Daoy (cell line): ENCODE measurements at regions not wholly inside any gene's neighbourhood (a gene's known extent, or its start where the extent isn't known, plus 50 kb on each side); places are given as distances from the start of the nearest gene placed in this dataset.

Experiments used
- DNase-seq: peaks from one replicate; pipeline ENCODE4 v3.0.0-alpha.2; 2015; ENCODE audit warnings: low read depth

DNA sequence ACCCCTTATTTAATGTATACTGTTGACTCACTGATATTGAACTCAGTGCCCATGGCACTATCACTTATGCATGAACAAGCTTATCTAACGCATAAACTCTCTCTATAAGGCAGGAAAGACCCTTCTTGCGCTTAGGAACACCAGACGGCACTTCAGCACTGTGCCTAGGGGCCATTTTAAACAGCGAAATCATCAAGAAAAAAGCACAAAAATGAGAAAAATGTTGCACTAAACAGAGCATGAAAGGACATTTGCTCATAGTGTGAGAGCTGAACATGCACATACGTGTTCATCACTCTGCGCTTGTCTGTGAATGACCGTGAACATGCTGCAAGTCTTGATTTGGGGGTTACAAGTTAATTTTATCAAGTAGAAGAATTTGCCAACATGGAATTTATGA, 109.6 kb downstream of the WDR11 start:
- DNase-seq, result no peak

DNA sequence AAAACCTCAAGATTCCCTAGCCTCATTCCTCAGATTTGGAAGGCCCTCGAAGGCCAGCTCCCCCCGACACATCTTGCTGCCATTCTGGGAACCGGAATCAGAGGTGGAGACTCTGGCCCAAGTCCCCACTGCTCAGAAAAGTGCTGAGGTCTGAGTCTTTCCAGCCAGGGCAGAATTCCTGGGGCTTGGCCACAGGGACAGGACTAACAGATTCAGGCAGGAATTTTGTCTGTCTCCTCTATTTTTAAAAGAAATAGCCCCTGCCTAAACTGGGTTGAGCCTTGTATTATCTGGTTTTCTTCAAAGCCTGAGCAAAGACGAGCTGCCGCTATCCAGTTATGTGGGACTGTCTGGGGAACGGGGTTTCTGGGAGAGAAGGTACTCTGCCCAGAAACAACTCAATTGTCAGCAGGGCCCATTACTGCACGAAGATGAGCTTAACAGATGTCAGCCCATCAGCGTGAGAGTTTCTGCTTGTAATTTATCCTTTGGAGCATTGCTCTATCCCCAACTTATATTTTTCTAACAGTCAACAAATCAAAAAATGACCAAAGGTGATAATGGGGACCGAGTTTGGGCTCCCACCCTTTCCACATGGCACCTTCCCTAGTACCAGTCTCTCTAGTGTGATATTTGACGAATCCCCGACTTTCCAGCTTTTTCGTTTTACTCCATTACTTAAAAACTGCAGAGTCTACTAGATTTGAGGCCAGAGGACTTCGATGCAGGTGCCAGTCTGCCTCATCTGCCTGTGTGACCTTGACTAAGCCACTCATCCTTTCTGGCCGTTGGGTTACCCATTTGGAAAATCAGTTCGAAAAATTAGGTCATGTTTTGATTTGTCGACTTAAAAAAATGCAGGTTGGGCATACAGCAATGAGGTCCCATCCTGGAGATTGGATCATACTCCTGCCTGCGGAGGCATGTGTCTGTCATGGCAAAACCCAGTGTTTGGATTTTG, 110.9 kb downstream of the WDR11 start:
- no peak for DNase-seq

- no peak for DNase-seq
Observed at GRCh38 chr10:120962756-120963593, 111.8 kb downstream of the WDR11 start.

DNA sequence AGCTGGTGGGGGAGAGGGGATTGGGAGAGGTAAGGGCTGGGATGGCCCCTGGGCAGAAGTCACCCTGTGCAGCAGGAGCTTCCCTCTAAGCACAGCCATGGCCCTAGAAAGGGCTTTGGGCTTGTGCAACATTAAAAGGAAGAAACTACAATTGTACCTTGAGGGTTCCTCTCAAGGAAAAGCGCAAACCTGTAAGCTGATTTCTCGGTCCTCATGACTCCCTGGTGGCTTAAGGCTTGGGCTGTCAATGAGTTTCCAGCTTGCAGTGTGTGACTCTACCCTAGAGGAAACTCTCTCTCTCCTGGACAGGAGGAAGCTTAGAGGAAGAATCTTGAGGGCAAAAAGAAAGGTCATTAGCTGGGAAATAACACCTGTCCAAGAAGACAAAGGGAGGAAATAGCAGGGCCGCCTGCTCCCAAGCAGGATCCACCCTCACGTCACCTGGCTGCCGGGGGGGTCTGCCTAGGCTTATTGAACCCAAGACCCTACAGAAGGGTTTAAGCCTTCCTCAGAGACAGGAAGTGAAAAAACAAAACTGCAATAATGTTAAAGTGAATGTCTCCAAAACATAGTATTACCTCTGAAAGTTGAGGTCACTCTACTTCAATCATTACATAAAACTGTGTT, 112.5 kb downstream of the WDR11 start:
- no peak for DNase-seq

DNA sequence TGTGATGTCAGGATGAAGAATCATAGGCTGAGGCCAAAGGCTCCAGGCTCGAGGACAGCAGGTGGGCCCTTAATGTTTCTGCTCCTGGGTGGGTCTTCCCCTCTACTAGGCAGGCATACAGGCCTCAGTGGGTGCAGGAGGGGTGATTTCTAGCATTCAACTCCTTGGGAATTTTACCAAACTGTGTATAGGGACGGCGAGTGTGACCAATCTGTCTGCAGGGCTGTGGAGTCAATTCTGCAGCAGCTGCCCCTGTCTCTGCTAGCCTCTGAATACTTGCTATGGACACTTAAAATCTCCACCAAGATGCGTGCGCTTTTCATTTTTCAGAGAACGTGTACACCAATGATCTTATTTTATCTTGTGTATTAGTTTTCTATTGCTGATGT, 115.5 kb downstream of the WDR11 start:
- no peak for DNase-seq

DNA sequence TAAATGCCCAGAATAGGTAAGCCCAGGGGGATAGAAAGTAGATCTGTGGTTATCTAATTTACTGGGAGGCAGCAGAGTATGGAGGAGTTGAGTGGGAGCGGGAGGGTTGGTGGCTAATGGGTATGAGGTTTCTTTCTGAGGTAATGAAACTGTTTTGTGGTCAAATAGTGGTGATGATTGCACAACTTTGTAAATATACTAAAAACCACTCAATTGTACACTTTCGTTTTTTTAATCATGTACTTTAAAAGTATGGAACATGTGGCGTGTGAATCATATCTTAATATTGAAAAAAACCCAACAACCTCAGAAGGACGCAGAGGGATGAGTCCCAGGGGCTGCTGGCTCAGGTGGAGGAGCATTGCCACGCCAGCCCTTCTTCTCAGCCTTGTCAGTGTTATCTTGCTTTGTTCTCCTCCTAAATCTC, 118.1 kb downstream of the WDR11 start:
- DNase-seq, result peak; percentile 42

DNA sequence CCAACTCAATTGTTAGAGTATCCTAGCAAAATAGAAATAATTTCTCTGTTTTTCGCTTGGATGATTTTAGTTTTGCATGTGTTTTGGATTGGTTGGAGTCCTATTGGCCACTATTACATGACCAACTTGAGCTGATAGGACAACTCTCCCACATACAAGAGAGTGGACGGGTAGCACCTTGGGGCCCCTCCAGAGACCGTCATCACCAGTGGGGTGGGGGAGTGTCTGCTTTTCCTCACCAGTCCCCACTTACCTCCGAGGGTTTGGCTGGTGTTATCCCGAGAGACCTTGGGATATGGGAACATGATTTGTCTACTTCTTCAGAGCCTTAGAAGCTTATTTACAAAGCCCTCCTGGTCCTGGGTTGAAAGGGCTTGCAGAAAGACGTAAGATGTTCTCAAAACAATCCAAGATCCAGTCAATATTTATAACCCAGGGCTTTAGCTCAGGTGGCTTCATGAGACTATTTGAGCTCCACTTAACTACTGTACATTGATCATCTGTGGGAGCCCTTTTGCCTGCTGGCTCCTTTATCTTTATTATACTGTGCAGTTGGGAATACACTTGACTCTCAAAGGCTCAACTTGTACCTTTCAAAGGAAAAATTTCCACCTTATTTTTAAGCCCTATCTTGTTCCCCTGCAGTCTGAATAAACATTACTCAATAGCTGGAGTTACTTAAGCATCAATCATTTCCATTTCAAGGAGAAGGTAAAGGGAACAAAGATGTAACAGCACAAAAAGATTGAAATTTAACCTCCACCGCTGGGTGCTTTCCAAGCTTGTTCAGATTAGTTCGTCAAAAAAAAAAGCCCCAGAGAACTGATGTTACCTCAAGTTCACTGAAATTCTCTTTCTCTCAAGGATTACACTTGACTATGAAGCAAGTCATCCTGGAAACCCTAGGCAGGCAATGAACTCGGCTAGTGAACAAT, 119.7 kb downstream of the WDR11 start:
- no peak for DNase-seq

DNA sequence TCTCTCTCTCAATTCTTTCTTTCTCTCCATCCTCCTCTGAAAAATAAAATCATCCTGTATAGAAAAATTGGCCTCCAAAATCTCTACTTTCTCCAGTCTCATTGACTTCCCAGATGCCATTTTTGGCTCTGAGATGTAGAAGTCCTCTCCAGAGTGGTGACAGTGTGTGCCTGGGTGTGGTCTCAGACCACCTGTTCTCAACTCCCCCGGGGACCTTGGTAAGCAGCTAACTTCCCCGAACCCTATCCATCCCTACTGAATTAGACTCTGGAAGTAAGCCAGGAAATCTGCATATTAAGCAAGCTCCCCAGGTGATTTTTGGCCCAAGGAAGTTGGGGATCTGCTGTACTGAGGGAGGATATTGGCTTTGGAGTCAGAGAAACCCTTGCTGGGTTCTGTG, 120.5 kb downstream of the WDR11 start:
- DNase-seq, result no peak

- no peak for DNase-seq
Observed at GRCh38 chr10:120972259-120972658, 121.1 kb downstream of the WDR11 start.

- no peak for DNase-seq
Observed at GRCh38 chr10:120975072-120975867, 124.1 kb downstream of the WDR11 start.

DNA sequence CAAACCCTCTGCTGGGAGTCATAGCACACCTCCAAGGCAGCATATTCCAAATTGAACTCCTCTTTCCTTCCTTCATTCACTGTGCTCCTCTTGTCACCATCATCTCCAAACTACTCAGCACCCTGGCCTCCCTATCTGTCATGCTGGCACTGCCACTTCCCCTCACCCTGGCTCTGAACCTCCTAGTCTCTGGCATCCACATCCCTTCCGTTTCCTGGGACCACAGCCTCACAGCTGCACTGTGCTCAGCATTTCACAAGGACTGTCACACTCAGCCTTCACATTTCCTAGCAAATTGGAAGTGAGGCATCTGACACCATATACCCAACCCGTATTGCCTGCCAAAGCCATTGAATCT, 124.7 kb downstream of the WDR11 start:
- DNase-seq, result no peak

DNA sequence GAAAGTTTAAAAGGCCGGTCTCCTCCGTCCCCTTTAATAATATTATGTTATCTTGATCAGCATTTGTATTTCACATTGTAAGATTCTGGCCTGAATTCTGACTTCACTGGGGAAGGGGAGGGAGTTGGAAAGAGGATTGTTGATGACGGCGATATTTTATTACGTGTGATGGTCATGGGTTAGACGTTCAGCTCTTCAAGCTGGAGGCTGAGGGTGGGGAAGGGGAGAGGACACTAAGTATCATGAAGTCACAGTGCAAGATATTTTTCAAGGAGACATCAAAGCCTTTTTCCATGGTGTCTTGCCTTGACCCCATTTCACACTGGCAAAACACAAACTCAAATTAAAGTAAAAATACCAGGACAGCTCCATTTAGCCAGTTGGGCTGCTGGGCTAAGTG, 126.7 kb downstream of the WDR11 start:
- no peak for DNase-seq

GRCh38 chr10:120978589-120979252, 127.6 kb downstream of the WDR11 start:
- no peak for DNase-seq

DNA sequence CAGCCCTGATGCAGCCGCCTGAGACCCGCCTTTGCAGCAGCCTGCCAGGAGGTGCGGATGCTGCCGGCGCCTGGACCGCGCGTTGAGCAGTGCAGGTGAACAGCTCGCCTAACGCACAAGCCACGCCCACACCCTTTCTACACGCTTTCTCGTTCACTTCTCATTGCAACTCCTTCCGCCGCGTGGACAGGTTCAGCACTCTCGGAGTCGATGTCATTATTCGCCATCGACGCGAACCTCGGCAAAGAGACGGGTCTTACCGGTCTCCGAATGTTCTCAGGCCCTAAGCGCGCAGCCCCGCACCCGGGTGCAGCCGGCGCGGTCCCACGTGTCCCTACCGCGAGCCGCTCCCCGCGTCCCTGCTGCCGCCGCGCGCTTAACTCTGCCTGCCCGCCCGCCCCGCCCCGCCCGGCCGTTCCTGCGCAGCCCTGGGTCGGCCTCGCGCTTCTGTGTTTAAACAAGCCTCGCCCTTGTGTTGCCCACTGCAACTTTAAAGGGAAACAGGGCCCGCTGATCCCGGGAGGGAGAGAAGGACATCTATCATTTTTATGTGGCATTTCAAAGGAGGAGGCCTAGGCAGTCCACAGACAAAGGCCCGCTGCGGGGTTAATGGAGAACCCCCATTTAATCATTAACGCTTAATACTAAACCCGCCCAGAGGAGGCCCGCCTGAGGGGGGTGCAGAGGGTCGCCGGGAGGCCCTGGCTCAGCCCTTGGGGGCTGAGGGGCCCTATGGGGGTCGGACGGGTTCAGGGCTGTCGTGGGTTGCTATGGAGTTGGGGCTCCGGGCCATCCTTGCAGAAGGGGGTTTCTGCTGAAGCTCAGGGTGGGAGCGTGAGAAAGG, 128.5 kb downstream of the WDR11 start:
- peak; percentile 10 for DNase-seq

DNA sequence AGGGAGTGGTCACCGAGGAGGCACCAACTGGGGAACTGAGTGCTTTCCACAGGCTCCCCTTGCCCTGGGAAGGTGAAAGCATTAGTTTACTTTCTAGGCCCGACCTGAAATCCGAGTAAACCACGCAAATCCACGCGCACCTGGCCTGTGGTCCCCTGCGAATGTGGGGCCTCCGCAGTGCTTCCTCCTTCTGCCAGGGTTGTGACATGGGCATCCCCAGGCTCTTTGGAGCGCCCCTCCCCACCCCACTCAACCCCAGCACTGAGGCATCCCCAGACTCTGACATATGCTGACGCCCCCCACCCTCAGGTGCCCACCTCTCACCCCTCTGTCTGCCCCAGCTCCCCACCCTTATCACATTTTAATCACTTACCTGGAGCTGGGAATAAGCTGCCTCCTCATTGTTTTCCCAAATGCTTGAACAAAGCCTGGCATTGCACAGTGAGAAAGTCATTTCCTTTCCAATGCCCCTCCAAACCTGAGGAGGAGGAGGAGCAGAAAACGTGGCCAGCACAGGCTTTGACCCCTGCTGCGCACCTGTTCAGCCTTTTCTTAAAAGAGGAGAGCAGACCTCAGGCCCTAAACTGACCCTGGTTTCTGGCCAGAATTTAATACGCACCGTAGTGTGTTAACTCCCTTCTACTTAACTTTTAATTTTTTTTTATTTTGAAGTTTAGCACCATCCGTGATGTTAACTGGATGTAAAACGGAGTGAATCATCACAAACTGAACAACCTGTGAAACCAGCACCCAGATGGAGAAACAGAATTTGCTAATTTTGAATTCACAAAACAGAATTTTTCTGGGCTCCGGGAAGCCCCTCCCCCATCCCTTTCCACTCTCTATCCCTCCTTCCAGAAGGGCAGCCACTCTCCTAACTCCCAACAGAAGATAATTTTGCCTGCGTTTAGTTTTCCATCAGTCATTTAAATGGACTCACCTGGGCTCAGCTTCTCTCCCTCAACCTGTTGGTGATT, 129.4 kb downstream of the WDR11 start:
- no peak for DNase-seq

- no peak for DNase-seq
Observed at GRCh38 chr10:120981601-120982391, 130.6 kb downstream of the WDR11 start.

- no peak for DNase-seq
Observed at GRCh38 chr10:120982507-120982906, 131.3 kb downstream of the WDR11 start.
